ENCODE measurements at regions not wholly inside any gene's neighbourhood (a gene's known extent, or its start where the extent isn't known, plus 50 kb on each side); places are given as distances from the start of the nearest gene placed in this dataset.
"Not testable (repeated sequence)": the region's sequence is repeated elsewhere in the genome, so short reads cannot be mapped to it uniquely, and the experiment has no call there.

DNA sequence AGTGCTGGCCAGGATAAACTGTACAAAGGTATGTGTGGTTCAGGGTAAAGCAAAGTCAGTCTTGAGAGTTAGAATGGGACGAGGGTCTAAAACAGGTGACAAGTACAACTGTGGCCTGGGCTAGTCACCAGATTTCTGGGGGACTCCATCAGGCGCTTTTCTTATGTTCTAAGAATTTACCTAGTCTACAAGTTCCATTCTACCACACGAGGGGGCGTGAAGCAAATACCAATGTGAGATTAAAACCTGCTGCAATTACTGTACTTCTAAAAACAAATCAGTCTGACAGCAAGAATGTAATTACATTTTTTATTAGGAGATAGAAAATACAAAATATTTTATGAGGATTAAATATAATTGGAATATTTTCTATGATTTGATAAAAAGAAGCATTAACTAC lies 146.5 kb downstream of the ALOX5 start:
- no peak for DNase-seq (ENCODE audit: extremely low read depth, low read depth)

DNA sequence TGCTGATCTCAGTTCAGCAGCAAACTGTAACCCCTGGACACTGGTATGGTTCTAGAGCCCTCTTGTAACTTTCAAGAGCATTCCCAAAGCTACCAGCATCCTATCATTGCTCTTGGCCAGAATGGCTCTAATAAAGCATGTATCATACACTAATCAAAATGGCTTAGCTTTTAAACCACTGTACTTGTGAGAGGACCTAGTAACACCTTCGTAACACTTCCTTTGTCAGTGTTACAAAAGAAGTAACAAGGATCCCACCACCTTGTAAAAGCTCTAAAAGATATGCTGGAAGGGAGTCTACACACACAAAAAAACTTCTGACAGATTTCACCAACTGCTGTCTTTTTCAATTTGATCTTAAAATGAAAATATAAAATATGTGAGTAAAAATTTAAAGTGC lies 144.7 kb downstream of the ALOX5 start:
- DNase-seq (ENCODE audit: extremely low read depth, low read depth), result no peak

DNA sequence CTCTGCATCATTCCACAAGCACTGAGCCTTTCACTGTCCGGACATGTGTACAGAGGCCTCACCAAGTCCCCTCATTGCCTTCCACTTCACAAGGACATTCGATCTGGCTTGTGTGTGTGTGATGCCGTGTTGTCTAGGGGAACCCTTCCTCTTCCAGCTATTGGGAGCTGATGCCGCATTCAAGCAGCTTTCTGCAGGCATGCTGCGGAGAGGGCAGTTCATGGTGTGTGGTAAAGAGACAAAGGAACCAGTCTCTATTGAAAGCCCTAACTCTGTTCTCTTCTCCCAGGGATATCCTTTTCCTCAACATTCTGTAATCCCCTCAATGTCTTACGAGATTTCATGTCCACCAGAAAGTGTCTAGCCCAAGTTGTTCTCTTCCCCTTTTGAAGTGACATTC lies 141.6 kb downstream of the ALOX5 start:
- no peak for DNase-seq (ENCODE audit: extremely low read depth, low read depth)

DNA sequence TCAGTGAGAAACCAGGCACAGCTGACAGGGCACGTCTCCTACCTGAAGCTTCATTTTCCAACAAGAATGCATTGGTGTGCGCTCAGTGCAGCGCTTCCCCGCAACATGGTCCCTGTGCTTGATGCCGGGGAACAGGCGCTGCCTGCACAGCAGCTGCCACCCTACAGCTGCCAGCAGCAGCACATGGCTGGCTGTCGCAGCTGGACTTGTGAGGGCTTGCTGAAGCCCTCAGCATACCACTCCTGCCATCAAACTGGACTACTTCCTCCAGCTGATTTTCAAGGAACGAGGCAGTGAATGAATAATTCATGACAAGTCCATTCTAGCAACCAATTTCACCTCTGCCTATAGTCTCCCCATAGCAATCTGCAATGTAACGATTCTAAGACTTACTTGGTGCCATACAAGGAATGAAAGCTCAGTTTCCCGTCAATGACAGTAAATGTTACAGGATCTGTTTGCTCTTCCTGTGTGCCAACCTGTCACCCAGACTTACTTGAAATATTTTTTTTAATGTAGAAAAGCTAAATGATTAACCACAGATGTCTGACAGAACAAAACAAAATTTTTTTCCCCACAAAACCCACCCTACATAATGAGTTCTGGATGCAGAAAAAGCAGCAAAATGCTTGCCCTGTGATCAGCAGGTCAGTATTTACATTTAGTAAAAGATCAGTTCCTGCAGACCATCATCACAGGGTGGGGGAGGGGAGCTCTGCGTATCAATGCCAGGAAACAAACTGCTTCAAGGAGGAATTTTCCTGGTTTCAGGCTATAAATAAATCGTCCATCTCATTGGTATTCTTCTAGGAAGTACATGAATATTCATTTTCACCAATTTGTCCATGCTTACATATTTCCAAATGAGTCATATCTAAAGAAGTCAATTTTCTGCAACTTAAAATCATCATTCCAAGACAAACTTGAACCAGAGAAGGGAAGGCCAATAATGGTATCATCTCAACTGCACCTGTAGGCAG lies 140.6 kb downstream of the ALOX5 start:
- no peak for DNase-seq (ENCODE audit: extremely low read depth, low read depth)

DNA sequence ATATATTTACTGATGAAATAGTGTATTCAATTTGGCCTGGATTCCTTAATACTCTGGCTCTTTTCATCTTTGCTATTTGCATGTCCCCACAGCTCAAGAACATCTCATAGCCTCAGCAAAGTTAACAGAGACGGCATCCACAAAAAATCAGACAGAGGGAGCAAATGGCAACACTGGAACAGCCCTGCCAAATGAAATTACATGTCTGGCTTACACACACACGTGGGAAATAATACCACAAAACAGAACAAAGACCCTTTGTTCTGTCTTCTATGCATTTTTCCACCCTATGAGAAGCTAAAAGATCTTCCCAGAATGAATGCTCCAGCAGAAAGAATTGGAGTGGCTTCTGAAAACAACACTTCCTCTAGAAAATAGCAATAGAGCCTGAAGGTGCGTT lies 139.5 kb downstream of the ALOX5 start:
- DNase-seq (ENCODE audit: extremely low read depth, low read depth), result no peak

DNA sequence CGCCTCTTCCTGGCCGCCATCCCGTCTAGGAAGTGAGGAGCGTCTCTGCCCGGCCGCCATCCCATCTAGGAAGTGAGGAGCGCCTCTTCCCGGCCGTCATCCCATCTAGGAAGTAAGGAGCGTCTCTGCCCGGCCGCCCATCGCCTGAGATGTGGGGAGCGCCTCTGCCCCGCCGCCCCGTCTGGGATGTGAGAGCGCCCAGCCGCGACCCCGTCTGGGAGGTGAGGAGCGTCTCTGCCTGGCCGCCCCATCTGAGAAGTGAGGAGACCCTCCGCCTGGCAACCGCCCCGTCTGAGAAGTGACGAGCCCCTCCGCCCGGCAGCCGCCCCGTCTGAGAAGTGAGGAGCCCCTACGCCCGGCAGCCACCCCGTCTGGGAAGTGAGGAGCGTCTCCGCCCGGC lies 137.9 kb downstream of the ALOX5 start:
- DNase-seq (ENCODE audit: extremely low read depth, low read depth), result not testable (repeated sequence)

DNA sequence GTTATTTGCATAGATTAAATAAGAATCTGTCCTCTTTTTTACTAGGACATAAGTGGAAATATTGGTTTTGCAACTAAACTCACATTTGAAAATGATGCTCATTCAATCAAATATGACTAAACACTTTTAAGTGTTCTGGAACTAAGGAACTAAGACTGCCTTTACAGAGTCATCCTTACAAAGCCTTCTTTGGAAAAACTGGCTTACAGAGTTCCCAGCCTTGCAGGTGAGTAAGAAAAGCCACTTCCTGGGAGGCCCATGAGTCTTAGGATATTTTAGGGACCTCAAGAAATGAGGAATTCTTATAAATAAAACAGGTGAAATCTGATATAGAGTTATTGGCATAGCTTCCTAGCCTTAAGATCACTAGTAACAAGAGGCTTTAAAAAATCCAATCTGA lies 135.5 kb downstream of the ALOX5 start:
- DNase-seq (ENCODE audit: extremely low read depth, low read depth), result no peak

DNA sequence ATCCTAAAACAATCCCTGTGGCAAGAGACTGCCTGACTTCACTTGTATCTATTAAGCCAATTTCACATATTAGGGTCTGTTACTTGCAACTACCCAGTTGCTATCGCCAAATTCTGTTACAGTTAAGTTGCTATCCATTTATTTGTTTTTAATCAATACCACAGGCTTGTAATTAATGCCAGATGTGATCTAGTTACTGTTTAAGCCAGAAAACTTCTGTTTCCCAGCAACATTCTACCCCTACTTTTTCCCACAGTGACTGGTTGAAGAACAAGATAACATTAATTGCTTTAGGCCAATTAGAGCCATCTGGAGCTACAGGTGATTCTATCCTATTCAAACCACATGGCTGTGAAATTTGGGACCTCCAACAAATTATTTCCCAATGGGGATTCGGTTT lies 131.3 kb downstream of the ALOX5 start:
- no peak for DNase-seq (ENCODE audit: extremely low read depth, low read depth)

DNA sequence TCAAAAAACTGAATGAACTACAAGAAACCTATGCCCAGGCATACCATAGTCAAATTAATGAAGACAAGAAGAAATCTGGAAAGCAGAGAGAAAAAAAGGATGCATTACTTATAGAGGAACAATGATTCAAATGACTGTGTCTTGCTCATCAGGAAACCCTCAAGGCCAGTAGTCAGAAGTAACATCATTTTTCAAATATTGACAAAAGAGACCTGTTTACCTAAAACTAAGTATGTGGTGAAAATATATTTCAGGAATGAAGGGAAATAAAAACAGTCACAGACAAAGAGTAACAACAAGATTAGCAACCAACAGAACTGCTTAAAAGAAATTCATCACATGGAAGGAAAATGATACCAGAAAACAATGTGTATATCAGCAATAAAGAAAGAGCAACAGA lies 128.4 kb downstream of the ALOX5 start:
- no peak for DNase-seq (ENCODE audit: extremely low read depth, low read depth)

DNA sequence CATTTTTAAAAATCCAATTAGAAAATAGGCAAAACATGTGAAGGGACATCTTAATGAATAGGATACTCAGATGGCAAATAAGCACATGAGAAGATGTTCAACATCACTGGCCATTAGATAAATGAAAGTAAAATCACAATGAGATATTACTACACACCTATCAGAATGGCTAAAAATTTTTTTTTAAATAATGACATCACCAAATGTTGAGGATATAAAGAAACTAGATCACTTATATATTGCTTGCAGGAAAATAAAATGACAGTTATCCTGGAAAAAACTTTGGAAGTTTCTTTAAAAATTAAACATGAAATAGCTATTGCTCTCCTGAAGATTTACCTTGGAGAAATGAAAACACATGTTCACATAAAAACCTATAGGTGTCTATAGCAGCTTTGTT lies 127.8 kb downstream of the ALOX5 start:
- no peak for DNase-seq (ENCODE audit: extremely low read depth, low read depth)

DNA sequence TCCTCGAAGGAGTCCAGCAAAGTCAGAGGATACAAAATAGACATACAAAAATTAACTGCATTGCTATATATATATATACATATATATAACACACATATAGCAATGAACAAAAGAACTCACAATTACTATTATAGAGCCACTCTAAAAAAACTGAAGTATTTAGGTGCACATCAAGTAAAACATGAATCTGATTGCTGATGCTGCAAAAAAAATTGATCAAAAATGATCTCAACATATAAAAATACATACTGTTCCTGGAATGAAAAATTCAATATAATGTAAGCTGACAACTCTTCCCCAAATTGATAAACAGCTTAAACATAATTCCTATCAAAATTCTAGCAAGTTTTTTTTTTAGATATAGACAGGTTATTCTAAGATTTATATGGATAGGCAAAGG lies 126.8 kb downstream of the ALOX5 start:
- no peak for DNase-seq (ENCODE audit: extremely low read depth, low read depth)

DNA sequence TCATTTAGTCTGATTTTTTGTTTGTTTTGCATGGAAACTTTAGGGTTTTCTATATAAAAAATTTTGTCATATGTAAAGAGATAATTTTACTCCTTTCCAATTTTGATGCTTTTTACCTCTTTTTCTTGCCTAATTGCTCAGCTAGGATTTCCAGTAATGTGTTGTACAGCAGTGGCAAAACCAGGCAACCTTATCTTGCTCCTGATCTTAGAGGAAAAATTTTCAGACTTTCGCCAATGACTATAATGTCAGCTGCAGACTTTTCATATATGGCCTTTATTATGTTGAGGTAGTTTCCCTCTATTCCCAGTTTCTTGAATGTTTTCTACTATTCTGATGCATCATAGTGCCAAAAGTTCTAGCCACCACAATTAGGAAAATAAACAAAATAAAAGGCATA lies 126.3 kb downstream of the ALOX5 start:
- no peak for DNase-seq (ENCODE audit: extremely low read depth, low read depth)

DNA sequence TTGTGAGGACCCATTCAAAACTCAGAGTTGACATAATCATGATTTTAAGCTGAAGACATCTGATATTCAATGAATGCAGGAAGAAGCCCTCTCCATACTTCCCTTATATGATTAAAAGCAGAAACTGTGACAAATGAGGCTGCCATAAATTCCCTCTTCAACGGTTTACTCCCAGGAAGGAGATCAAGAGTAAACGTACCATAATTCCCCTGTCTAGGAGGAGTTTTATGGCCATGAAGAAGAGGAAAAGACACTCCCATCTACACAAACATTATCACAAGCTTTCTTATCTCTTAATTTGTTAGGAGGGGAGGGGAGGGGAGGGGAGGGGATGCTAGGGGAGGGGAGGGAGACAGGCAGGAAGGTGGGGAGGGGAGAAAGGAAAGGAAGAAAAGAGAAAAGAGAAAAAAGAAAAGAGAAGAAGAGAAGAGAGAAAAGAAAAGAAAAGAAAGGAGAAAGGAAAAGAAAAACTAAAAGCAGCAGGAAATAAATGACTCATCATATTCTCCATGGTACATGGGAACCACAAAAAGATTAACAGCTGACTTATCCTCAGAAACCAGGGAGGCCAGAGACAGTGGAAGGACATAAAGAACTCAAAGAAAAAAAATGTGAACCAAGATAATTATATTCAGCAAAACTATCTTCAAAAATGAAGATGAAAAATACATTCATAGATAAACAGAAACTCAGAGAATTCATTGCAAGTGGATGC lies 121.6 kb downstream of the ALOX5 start:
- DNase-seq (ENCODE audit: extremely low read depth, low read depth), result no peak
